CD1c-positive myeloid dendritic cell (primary cell): ENCODE measurements at regions not wholly inside any gene's neighbourhood (a gene's known extent, or its start where the extent isn't known, plus 50 kb on each side); places are given as distances from the start of the nearest gene placed in this dataset.
"Not testable (repeated sequence)": the region's sequence is repeated elsewhere in the genome, so short reads cannot be mapped to it uniquely, and the experiment has no call there.

Source experiments
- DNase-seq: peaks from one replicate; pipeline ENCODE4 v3.0.0-alpha.2; 2016; ENCODE audit errors: extremely low spot score

DNA sequence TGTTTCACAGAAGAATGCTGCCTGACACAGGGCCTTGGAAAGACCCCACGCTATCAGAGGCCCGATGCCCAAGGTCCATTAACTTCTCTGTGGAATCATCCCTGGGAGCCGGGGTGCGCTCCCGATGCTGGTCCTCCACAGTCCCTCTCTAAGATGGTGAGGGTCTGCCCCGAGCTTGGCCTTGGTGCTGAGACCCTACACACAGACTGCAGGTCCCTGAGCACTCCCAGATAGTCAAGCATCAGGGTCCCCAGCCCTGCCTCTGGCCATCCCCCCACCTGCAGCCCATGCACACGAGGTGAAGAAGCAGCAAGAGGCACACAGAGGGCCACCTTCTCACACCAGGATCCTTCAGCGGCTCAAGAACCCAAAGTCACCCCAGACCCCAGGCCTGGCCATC is 263.3 kb downstream of the MYCN start:
- no peak for DNase-seq

- no peak for DNase-seq
Measured at GRCh38 chr2:16203069-16203468, 262.7 kb downstream of the MYCN start.

- no peak for DNase-seq
Measured at GRCh38 chr2:16202266-16203020, 262.1 kb downstream of the MYCN start.

GRCh38 chr2:16201848-16202247 is 261.5 kb downstream of the MYCN start:
- no peak for DNase-seq

GRCh38 chr2:16200554-16201193 is 260.3 kb downstream of the MYCN start:
- DNase-seq: no peak

DNA sequence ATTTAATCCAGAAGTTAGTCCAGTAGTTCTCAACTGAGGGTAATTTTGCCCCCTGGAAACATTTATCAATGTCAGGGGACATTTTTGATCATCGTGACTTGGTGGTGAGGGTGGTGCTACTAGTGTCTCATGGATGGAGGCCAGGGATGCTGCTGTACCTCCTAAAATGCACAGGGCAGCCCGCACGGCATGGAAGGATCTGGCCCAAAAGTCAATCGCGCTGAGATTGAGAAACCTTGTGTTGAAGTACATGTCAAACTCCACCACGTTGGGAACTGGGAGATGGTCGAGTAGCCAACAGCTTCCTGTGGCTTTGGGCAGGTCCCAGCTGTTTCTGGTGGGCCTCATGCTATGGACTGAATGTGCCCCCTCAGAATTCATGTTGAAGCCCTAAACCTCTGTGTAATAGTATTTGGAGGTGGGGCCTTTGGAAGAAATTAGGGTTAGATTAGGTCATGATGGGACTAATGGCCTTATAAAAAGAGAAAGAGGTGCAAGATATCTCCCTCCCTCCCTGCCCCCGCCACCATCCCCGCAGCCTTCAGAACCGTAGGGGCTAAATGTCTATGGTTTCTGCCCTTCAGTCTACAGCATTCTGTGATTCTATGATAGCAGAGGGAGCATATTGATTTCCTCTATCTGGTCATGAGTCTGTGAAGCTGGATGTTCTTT is 259.7 kb downstream of the MYCN start:
- DNase-seq: no peak

DNA sequence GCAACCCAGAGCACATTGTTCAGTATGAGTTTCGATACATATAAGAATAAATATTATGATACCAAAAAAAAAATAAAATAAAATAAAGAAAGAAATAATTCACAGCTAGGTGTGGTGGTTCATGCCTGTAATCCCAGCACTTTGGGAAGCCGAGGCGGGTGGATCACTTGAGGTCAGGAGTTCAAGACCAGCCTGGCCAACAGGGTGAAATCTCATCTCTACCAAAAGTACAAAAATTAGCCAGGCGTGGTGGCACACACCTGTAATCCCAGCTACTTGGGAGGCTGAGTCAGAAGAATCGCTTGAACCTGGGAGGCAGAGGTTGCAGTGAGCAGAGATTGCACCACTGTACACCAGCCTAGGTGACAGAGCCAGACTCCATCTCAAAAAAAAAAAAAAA is 258.9 kb downstream of the MYCN start:
- DNase-seq: not testable (repeated sequence)

GRCh38 chr2:16198166-16198912 is 258.0 kb downstream of the MYCN start:
- no peak for DNase-seq

- no peak for DNase-seq
Measured at GRCh38 chr2:16197504-16198147, 257.3 kb downstream of the MYCN start.

GRCh38 chr2:16196687-16197503 is 256.5 kb downstream of the MYCN start:
- DNase-seq: no peak

DNA sequence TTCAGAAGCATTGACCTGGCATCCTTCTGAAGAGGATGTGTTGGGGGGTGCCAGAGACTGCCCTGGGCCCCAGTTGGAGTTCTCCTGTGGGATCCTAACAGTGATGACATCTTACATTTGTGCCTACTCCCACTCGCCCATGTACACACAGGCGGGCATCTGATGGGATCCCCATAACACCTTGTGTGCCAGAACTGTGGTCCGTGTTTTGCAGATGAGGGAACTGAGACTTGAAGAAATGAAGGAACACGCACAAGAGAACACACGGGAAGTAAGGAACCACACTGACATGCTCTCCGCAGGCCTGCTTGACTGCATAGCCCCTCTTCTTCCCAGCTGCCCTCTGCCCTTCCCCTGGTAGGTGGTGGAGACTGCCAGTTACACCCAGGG is 255.3 kb downstream of the MYCN start:
- no peak for DNase-seq

- no peak for DNase-seq
Measured at GRCh38 chr2:16194931-16195680, 254.8 kb downstream of the MYCN start.

DNA sequence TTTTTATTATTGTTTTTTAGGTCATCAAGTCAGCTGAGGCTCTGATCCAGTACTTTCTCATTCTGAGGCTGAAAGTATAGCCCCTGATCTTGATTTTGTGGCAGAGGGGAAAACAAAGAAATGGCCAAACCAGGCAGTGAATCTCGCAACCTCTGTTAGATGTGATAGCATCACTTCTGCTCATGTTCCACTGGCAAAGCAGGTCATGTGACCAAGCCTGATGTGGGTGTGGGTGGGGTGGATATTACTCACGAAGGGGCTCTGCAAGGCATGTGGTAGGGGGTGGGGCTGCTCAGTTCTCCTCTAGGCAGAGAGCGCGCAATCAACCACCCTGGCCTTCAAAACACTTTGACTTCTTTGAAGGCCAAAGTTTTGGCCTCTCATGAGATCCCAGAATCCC is 254.2 kb downstream of the MYCN start:
- DNase-seq: no peak

DNA sequence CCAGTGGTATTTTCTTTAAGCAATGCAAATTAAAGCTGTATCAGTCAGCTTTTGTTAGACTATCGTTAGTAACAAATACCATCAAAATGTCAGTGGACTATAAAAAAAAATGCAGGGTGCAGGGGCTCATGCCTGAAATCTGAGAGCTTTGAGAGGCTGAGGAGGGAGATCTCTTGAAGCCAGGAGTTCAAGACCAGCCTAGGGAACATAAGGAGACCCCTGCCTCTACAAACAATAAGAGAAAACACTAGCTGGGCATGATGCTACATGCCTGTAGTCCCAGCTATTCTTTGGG is 253.7 kb downstream of the MYCN start:
- no peak for DNase-seq

DNA sequence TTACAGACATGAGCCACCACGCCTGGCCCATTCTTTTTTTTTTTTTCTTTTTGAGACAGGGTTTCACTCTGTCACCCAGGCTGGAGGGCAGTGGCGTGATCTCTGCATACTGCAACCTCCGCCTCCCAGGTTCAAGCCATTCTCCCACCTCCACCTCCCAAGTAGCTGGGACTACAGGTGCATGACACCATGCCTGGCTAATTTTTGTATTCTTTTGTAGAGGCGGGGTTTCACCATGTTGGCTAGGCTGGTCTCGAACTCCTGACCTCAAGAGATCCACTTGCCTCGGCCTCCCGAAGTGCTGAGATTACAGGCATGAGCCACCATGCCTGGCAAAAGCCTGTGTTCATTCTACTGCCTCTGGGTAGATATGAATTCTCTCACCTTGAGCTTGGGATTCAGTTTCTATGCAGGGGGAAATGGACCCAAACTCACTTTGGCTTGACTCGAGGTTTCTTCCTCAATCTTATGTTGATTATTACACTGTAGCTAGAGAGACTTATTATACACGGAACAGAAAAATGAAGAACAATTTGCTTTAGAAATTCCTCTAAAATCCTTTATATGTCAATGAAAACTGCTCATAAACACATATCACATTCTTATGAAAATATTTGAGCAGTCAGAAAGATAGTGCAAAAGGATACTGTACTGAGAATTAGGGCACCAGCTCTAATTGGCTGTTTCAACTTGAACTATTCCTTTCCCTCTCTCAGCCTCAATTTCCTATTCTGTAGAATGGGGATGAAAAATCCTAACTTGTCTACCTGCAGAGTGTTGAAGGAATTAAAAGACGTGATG is 252.3 kb downstream of the MYCN start:
- no peak for DNase-seq

DNA sequence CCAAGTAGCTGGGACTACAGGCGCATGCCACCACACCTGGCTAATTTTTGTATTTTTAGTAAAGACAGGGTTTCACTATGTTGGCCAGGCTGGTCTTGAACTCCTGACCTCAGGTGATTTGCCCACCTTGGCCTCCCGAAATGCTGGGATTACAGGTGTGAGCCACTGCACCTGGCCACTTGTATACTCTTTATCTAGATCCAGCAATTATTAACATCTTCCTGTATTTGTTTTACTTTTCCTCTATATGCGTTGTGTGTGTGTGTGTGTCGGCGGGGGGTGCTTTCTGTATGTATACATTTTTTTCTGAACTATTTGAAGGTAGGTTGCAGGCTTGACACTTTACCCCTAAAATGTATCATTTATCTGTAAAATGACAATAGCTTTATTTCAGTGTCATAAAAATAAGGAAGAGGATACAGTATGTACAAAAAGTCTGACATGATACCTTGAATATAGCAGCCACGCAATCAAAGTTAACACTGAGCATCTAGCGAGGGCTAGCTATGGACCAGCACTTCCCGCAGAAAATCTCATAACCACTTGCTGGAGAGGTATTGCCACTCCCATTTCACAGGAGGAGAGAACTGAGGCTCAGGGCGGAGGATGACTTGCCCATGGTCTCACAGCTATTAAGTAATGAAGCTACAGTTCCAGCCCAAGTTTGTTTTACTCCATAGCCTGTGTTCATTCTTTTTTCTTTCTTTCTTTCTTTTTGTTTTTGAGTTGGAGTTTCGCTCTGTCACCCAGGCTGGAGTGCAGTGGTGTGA is 251.3 kb downstream of the MYCN start:
- DNase-seq: no peak

- DNase-seq: no peak
Measured at GRCh38 chr2:16190446-16191270, 250.3 kb downstream of the MYCN start.

GRCh38 chr2:16189836-16190160 is 249.4 kb downstream of the MYCN start:
- DNase-seq: no peak
